OCI-LY3 (cell line): ENCODE measurements at regions not wholly inside any gene's neighbourhood (a gene's known extent, or its start where the extent isn't known, plus 50 kb on each side); places are given as distances from the start of the nearest gene placed in this dataset.

ENCODE experiments used
- H2AFZ ChIP-seq: fragments of 200-600, 300-600 bp; shearing (Covaris generic); 2 replicates; pipeline ENCODE4 v1.6.0; 2014; ENCODE audit warnings: antibody characterized with exemption, low read depth, low read length
- H3K27ac ChIP-seq: fragments of 200-600, 300-600 bp; sonication (generic); 2 replicates; pipeline ENCODE4 v1.5.1; 2014; ENCODE audit warnings: mild to moderate bottlenecking, low read length, moderate library complexity, mixed read lengths
- H3K27me3 ChIP-seq: fragments of 200-600, 300-600 bp; sonication (generic); 2 replicates; pipeline ENCODE4 v1.6.1; 2014; ENCODE audit warnings: low read depth, low read length, mixed read lengths
- H3K36me3 ChIP-seq: fragments of 200-600, 300-600 bp; sonication (generic); replicated peaks from 2 replicates; pipeline ENCODE3; 2014; ENCODE audit warnings: low read depth, low read length, mixed read lengths
- H3K4me1 ChIP-seq: fragments of 300-600, 200-600 bp; sonication (generic); 2 replicates; pipeline ENCODE4 v1.6.1; 2014; ENCODE audit warnings: low read length, mixed read lengths
- H3K4me2 ChIP-seq: fragments of 200-600, 300-600 bp; sonication (generic); 2 replicates; pipeline ENCODE4 v1.6.1; 2014; ENCODE audit warnings: low read length, mixed read lengths
- H3K4me3 ChIP-seq: fragments of 300-600, 200-600 bp; sonication (generic); 2 replicates; pipeline ENCODE4 v1.5.1; 2014; ENCODE audit warnings: antibody characterized with exemption, mild to moderate bottlenecking, low read length, moderate library complexity
- H3K79me2 ChIP-seq: fragments of 300-600, 200-600 bp; shearing (Covaris generic); 2 replicates; pipeline ENCODE4 v1.6.1; 2014; ENCODE audit warnings: mild to moderate bottlenecking, low read length, mixed read lengths
- H3K9ac ChIP-seq: fragments of 300-600, 200-600 bp; shearing (Covaris generic); 2 replicates; pipeline ENCODE4 v1.6.0; 2014; ENCODE audit warnings: mild to moderate bottlenecking, low read length, moderate library complexity
- H3K9me3 ChIP-seq: fragments of 200-600, 300-600 bp; shearing (Covaris generic); 2 replicates; pipeline ENCODE4 v1.6.1; 2014; ENCODE audit warnings: low read length, mixed read lengths; ENCODE audit not compliant: insufficient read depth
- H4K20me1 ChIP-seq: fragments of 200-600, 300-600 bp; sonication (generic); 2 replicates; pipeline ENCODE4 v1.6.1; 2016; ENCODE audit warnings: low read length, mixed read lengths; ENCODE audit not compliant: insufficient read depth
- EZH2phosphoT487 ChIP-seq: fragments of 200-600 bp; shearing (Covaris generic); IDR thresholded peaks from 2 replicates; pipeline ENCODE4 v1.6.1; 2018; ENCODE audit warnings: antibody characterized with exemption, mixed run types, low read depth
- TF ChIP-seq, protein P1 (sequence below): fragments of 200-600, 300-600 bp; sonication (generic); IDR thresholded peaks from 2 replicates; pipeline ENCODE4 v1.5.1; 2014; ENCODE audit warnings: antibody characterized with exemption, low read length, low read depth

GRCh38 chr2:103459283-103459682 is 697.5 kb downstream of the TMEM182 start:
- no peak overlapping the region for H3K27ac ChIP-seq
- TF ChIP-seq, protein P1, sequence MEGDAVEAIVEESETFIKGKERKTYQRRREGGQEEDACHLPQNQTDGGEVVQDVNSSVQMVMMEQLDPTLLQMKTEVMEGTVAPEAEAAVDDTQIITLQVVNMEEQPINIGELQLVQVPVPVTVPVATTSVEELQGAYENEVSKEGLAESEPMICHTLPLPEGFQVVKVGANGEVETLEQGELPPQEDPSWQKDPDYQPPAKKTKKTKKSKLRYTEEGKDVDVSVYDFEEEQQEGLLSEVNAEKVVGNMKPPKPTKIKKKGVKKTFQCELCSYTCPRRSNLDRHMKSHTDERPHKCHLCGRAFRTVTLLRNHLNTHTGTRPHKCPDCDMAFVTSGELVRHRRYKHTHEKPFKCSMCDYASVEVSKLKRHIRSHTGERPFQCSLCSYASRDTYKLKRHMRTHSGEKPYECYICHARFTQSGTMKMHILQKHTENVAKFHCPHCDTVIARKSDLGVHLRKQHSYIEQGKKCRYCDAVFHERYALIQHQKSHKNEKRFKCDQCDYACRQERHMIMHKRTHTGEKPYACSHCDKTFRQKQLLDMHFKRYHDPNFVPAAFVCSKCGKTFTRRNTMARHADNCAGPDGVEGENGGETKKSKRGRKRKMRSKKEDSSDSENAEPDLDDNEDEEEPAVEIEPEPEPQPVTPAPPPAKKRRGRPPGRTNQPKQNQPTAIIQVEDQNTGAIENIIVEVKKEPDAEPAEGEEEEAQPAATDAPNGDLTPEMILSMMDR: peak; percentile 48
- no peak for TF ChIP-seq EZH2phosphoT487
- H3K36me3 ChIP-seq: no peaks in the 10 kb centered on the region
- H3K4me1 ChIP-seq: no peaks in the 10 kb centered on the region
- H3K79me2 ChIP-seq: no peaks in the 10 kb centered on the region
- H2AFZ ChIP-seq: no peak overlapping the region
- no peak overlapping the region for H3K4me3 ChIP-seq
- no peak overlapping the region for H3K4me2 ChIP-seq
- H3K9ac ChIP-seq: no peak overlapping the region
- no peaks in the 10 kb centered on the region for H3K27me3 ChIP-seq
- no peaks in the 10 kb centered on the region for H3K9me3 ChIP-seq
- H4K20me1 ChIP-seq: no peaks in the 10 kb centered on the region

GRCh38 chr2:103462101-103462500 is 700.3 kb downstream of the TMEM182 start:
- Histone ChIP-seq H3K79me2 (no peaks in the 10 kb centered on the region), H3K4me1 (no peaks in the 10 kb centered on the region), H3K4me2 (no peak overlapping the region), H3K36me3 (no peaks in the 10 kb centered on the region), H4K20me1 (no peaks in the 10 kb centered on the region), H3K9me3 (no peaks in the 10 kb centered on the region), H3K27me3 (no peaks in the 10 kb centered on the region), H3K9ac (no peak overlapping the region), H3K4me3 (no peak overlapping the region), H2AFZ (no peak overlapping the region), H3K27ac (no peak overlapping the region)
- TF ChIP-seq EZH2phosphoT487: no peak
- TF ChIP-seq, protein P1: no peak

DNA sequence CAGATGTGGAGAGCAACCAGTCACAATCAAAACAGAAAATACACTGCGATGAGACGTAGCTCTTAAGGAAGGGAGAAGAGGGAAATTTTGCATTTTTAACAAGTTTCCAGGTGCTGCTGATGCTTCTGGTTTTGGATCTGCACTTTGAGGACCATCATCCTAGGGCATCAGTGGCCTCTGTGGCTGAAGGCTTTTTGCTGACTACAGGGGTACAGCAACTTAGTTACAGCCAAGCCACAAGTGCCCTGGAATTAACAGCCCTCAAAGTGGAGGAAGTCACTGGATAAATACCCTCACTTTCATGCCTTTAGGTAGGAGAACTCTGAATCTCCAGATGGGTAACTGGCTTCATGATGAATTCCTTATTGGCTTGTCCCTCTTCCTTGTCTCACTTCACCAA is 700.9 kb downstream of the TMEM182 start:
- no peak overlapping the region for H2AFZ ChIP-seq
- no peak for TF ChIP-seq EZH2phosphoT487
- TF ChIP-seq, protein P1: no peak
- no peaks in the 10 kb centered on the region for H3K9me3 ChIP-seq
- no peak overlapping the region for H3K4me3 ChIP-seq
- no peaks in the 10 kb centered on the region for H4K20me1 ChIP-seq
- H3K27ac ChIP-seq: no peak overlapping the region
- no peaks in the 10 kb centered on the region for H3K79me2 ChIP-seq
- no peaks in the 10 kb centered on the region for H3K27me3 ChIP-seq
- H3K4me2 ChIP-seq: no peak overlapping the region
- no peaks in the 10 kb centered on the region for H3K4me1 ChIP-seq
- H3K9ac ChIP-seq: no peak overlapping the region
- no peaks in the 10 kb centered on the region for H3K36me3 ChIP-seq

DNA sequence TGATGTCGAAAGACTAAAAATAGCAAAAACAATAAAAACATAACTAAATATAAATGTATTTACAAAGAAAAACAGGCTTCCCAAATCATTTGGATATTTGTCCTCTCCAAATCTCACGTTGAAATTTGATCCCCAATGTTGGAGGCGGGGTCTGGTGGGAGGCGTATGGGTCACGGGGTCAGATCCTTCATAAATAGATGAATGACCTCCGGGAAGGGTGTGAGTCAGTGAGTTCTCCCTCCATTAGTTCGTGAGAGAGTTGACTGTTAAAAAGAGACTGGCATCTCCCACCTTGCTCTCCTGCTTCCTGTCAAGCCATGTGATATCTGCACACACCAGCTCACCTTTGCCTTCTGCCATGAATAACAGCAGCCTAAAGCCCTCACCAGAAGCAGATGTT is 703.0 kb downstream of the TMEM182 start:
- Histone ChIP-seq H2AFZ (no peak overlapping the region), H3K27ac (no peak overlapping the region), H4K20me1 (no peaks in the 10 kb centered on the region), H3K9me3 (no peaks in the 10 kb centered on the region), H3K27me3 (no peaks in the 10 kb centered on the region), H3K4me1 (no peaks in the 10 kb centered on the region), H3K36me3 (no peaks in the 10 kb centered on the region), H3K79me2 (no peaks in the 10 kb centered on the region), H3K4me2 (no peak overlapping the region), H3K9ac (no peak overlapping the region), H3K4me3 (no peak overlapping the region)
- TF ChIP-seq, protein P1: no peak
- no peak for TF ChIP-seq EZH2phosphoT487
